A673 (cell line): ENCODE measurements at regions not wholly inside any gene's neighbourhood (a gene's known extent, or its start where the extent isn't known, plus 50 kb on each side); places are given as distances from the start of the nearest gene placed in this dataset.

Experiments
- CTCF ChIP-seq: fragments of 300-800, 200-600 bp; sonication (generic); conservative IDR thresholded peaks from 2 replicates; pipeline ENCODE4 v1.5.1; 2017; ENCODE audit warnings: low read depth, mild to moderate bottlenecking, antibody characterized with exemption, low read length, moderate library complexity, mixed read lengths
- EZH2 ChIP-seq: fragments of 200-600 bp; sonication (generic); IDR thresholded peaks from 2 replicates; pipeline ENCODE4 v1.6.1; 2017; ENCODE audit warnings: borderline replicate concordance, low read depth, mild to moderate bottlenecking, mixed read lengths, antibody characterized with exemption, low read length; ENCODE audit not compliant: poor library complexity, severe bottlenecking

GRCh38 chr10:2628705-2629104 is 438.6 kb upstream of the PFKP start:
- no peak for TF ChIP-seq EZH2
- no peak for TF ChIP-seq CTCF
